Astrocyte (in vitro differentiated cells and primary cell): ENCODE measurements at regions not wholly inside any gene's neighbourhood (a gene's known extent, or its start where the extent isn't known, plus 50 kb on each side); places are given as distances from the start of the nearest gene placed in this dataset.

Experiments used
- DNase-seq: peaks from one replicate; pipeline ENCODE4 v3.0.0-alpha.2; 2010; ENCODE audit warnings: low read depth
- FAIRE-seq: peaks from 2 replicates; lab custom pipeline; 2011; peaks lifted over from hg19 to GRCh38; lab: Jason Lieb, UNC
- H2AFZ ChIP-seq: 2 replicates; pipeline ENCODE4 v1.6.0; 2012; ENCODE audit warnings: low read depth, low read length, inconsistent platforms
- H3K27ac ChIP-seq: 2 replicates; pipeline ENCODE4 v1.5.1; 2011; ENCODE audit warnings: low read depth, low read length, inconsistent platforms
- H3K27me3 ChIP-seq: 2 replicates; pipeline ENCODE4 v1.6.0; 2011; ENCODE audit warnings: low read length, inconsistent platforms; ENCODE audit not compliant: insufficient read depth
- H3K36me3 ChIP-seq: 2 replicates; pipeline ENCODE4 v1.5.1; 2011; ENCODE audit warnings: low read length, inconsistent platforms; ENCODE audit not compliant: insufficient read depth
- H3K4me1 ChIP-seq: 2 replicates; pipeline ENCODE4 v1.5.1; 2011; ENCODE audit warnings: low read length, inconsistent platforms; ENCODE audit not compliant: insufficient read depth
- H3K4me2 ChIP-seq: 2 replicates; pipeline ENCODE4 v1.6.0; 2012; ENCODE audit warnings: low read length, inconsistent platforms
- H3K4me3 ChIP-seq: 2 replicates; pipeline ENCODE4 v1.5.1; 2011; ENCODE audit warnings: low read depth, mild to moderate bottlenecking, low read length, inconsistent platforms; ENCODE audit not compliant: insufficient read depth
- H3K79me2 ChIP-seq: 2 replicates; pipeline ENCODE4 v1.6.0; 2012; ENCODE audit warnings: mild to moderate bottlenecking, low read length, inconsistent platforms; ENCODE audit not compliant: insufficient read depth
- H3K9ac ChIP-seq: 2 replicates; pipeline ENCODE4 v1.6.0; 2012; ENCODE audit warnings: mild to moderate bottlenecking, low read length, inconsistent platforms
- H3K9me3 ChIP-seq: 2 replicates; pipeline ENCODE4 v1.5.1; 2012; ENCODE audit warnings: low read depth, mild to moderate bottlenecking, low read length, inconsistent platforms; ENCODE audit not compliant: insufficient read depth
- H4K20me1 ChIP-seq: 2 replicates; pipeline ENCODE4 v1.6.0; 2012; ENCODE audit warnings: low read length, inconsistent platforms; ENCODE audit not compliant: insufficient read depth
- H3K27ac Mint-ChIP-seq: one replicate; pipeline ENCODE4 v1.8.0; 2021; ENCODE audit warnings: mild to moderate bottlenecking, mixed read lengths; ENCODE audit not compliant: unreplicated experiment
- H3K27me3 Mint-ChIP-seq: one replicate; pipeline ENCODE4 v1.8.0; 2021; ENCODE audit warnings: low read depth, mixed read lengths; ENCODE audit not compliant: unreplicated experiment
- H3K36me3 Mint-ChIP-seq: one replicate; pipeline ENCODE4 v1.8.0; 2021; ENCODE audit warnings: low read depth, mixed read lengths; ENCODE audit not compliant: unreplicated experiment
- H3K4me1 Mint-ChIP-seq: one replicate; pipeline ENCODE4 v1.8.0; 2021; ENCODE audit warnings: low read depth, mixed read lengths; ENCODE audit not compliant: unreplicated experiment
- H3K4me3 Mint-ChIP-seq: one replicate; pipeline ENCODE4 v1.8.0; 2021; ENCODE audit warnings: mild to moderate bottlenecking, moderate library complexity, mixed read lengths; ENCODE audit not compliant: unreplicated experiment
- H3K9me3 Mint-ChIP-seq: one replicate; pipeline ENCODE4 v1.8.0; 2021; ENCODE audit warnings: mild to moderate bottlenecking, mixed read lengths; ENCODE audit not compliant: unreplicated experiment
- EZH2 ChIP-seq: IDR thresholded peaks from 2 replicates; pipeline ENCODE4 v1.6.1; 2012; ENCODE audit warnings: mild to moderate bottlenecking, low read length, inconsistent platforms; ENCODE audit not compliant: insufficient read depth
- TF ChIP-seq, protein P1 (sequence below): IDR thresholded peaks from 2 replicates; pipeline ENCODE4 v1.5.1; 2011; ENCODE audit warnings: low read depth, mild to moderate bottlenecking, inconsistent platforms, low read length, moderate library complexity; ENCODE audit not compliant: insufficient read depth

- no peak overlapping the region for H3K9ac ChIP-seq
- H3K27me3 ChIP-seq, result peaks cover 34% of the 10 kb centered on the region
- no peak overlapping the region for H3K4me3 ChIP-seq
- no peaks in the 10 kb centered on the region for H3K36me3 Mint-ChIP-seq
- H3K4me1 Mint-ChIP-seq, result peaks cover 27% of the 10 kb centered on the region
- H3K4me1 ChIP-seq, result peaks cover 22% of the 10 kb centered on the region
- H3K36me3 ChIP-seq, result no peaks in the 10 kb centered on the region
- H3K27ac Mint-ChIP-seq, result no peak overlapping the region
- no peak overlapping the region for H3K4me2 ChIP-seq
- H4K20me1 ChIP-seq, result no peaks in the 10 kb centered on the region
- no peaks in the 10 kb centered on the region for H3K9me3 ChIP-seq
- peaks cover 50% of the 10 kb centered on the region for H3K27me3 Mint-ChIP-seq
- DNase-seq (peak; percentile 8), FAIRE-seq (no peak)
- no peak overlapping the region for H3K4me3 Mint-ChIP-seq
- no peak overlapping the region for H3K27ac ChIP-seq
- no peaks in the 10 kb centered on the region for H3K79me2 ChIP-seq
- no peak for TF ChIP-seq EZH2
- TF ChIP-seq, protein P1, sequence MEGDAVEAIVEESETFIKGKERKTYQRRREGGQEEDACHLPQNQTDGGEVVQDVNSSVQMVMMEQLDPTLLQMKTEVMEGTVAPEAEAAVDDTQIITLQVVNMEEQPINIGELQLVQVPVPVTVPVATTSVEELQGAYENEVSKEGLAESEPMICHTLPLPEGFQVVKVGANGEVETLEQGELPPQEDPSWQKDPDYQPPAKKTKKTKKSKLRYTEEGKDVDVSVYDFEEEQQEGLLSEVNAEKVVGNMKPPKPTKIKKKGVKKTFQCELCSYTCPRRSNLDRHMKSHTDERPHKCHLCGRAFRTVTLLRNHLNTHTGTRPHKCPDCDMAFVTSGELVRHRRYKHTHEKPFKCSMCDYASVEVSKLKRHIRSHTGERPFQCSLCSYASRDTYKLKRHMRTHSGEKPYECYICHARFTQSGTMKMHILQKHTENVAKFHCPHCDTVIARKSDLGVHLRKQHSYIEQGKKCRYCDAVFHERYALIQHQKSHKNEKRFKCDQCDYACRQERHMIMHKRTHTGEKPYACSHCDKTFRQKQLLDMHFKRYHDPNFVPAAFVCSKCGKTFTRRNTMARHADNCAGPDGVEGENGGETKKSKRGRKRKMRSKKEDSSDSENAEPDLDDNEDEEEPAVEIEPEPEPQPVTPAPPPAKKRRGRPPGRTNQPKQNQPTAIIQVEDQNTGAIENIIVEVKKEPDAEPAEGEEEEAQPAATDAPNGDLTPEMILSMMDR, result no peak
- H3K9me3 Mint-ChIP-seq, result peaks cover 6% of the 10 kb centered on the region
- H2AFZ ChIP-seq, result no peak overlapping the region
Observed at GRCh38 chr3:193827871-193828270, 234.9 kb downstream of the OPA1 start.

- Histone ChIP-seq H3K27me3 (peaks cover 34% of the 10 kb centered on the region), H3K4me1 (peaks cover 22% of the 10 kb centered on the region), H3K9me3 (no peaks in the 10 kb centered on the region), H4K20me1 (no peaks in the 10 kb centered on the region), H3K36me3 (no peaks in the 10 kb centered on the region), H3K4me3 (no peak overlapping the region), H3K79me2 (no peaks in the 10 kb centered on the region), H2AFZ (no peak overlapping the region), H3K9ac (no peak overlapping the region), H3K4me2 (no peak overlapping the region), H3K27ac (no peak overlapping the region)
- Mint-ChIP-seq H3K36me3 (no peaks in the 10 kb centered on the region), H3K4me1 (peaks cover 24% of the 10 kb centered on the region), H3K4me3 (no peak overlapping the region), H3K9me3 (peaks cover 9% of the 10 kb centered on the region), H3K27ac (peak overlapping the region; percentile 20), H3K27me3 (peaks cover 56% of the 10 kb centered on the region)
- TF ChIP-seq, protein P1, result no peak
- TF ChIP-seq EZH2, result no peak
- no peak for DNase-seq
- no peak for FAIRE-seq
Observed at GRCh38 chr3:193828477-193828876, 235.5 kb downstream of the OPA1 start.

GRCh38 chr3:193829781-193830180 is 236.8 kb downstream of the OPA1 start:
- Mint-ChIP-seq H3K4me1 (peaks cover 23% of the 10 kb centered on the region), H3K27ac (peak overlapping the region; percentile 71), H3K9me3 (peaks cover 14% of the 10 kb centered on the region), H3K27me3 (peaks cover 67% of the 10 kb centered on the region), H3K36me3 (no peaks in the 10 kb centered on the region), H3K4me3 (no peak overlapping the region)
- H3K9me3 ChIP-seq, result no peaks in the 10 kb centered on the region
- H3K4me2 ChIP-seq, result peak overlapping the region; percentile 41
- peaks cover 37% of the 10 kb centered on the region for H3K27me3 ChIP-seq
- H3K4me1 ChIP-seq, result peaks cover 22% of the 10 kb centered on the region
- no peak for FAIRE-seq
- no peak overlapping the region for H3K4me3 ChIP-seq
- no peak overlapping the region for H3K9ac ChIP-seq
- H3K36me3 ChIP-seq, result no peaks in the 10 kb centered on the region
- no peak overlapping the region for H2AFZ ChIP-seq
- peak; percentile 83 for DNase-seq
- TF ChIP-seq, protein P1, result no peak
- no peak for TF ChIP-seq EZH2
- H3K27ac ChIP-seq, result no peak overlapping the region
- H4K20me1 ChIP-seq, result no peaks in the 10 kb centered on the region
- no peaks in the 10 kb centered on the region for H3K79me2 ChIP-seq
